Neural cell (in vitro differentiated cells): ENCODE measurements at regions not wholly inside any gene's neighbourhood (a gene's known extent, or its start where the extent isn't known, plus 50 kb on each side); places are given as distances from the start of the nearest gene placed in this dataset.

ENCODE experiments used
- H2AFZ ChIP-seq: fragments of 200-600, 300-800 bp; sonication (generic), shearing (Covaris generic); 2 replicates; pipeline ENCODE4 v1.6.0; 2014; ENCODE audit warnings: low read depth, mild to moderate bottlenecking, antibody characterized with exemption, low read length, moderate library complexity
- H3F3A ChIP-seq: fragments of 200-600 bp; shearing (Covaris generic); 2 replicates; pipeline ENCODE4 v1.6.1; 2016; ENCODE audit warnings: mild to moderate bottlenecking, moderate library complexity, mixed read lengths, antibody characterized with exemption, low read length; ENCODE audit not compliant: insufficient read depth, poor library complexity, severe bottlenecking
- H3K27ac ChIP-seq: fragments of 200-600, 300-800 bp; sonication (generic), shearing (Covaris generic); 2 replicates; pipeline ENCODE4 v1.5.1; 2014; ENCODE audit warnings: mild to moderate bottlenecking, low read length, moderate library complexity
- H3K27me3 ChIP-seq: fragments of 300-800, 200-600 bp; sonication (generic), shearing (Covaris generic); 2 replicates; pipeline ENCODE4 v1.6.0; 2014; ENCODE audit warnings: mild to moderate bottlenecking, low read depth, low read length, moderate library complexity; ENCODE audit not compliant: insufficient read depth
- H3K36me3 ChIP-seq: fragments of 300-800, 200-600 bp; sonication (generic), shearing (Covaris generic); 2 replicates; pipeline ENCODE4 v1.5.1; 2014; ENCODE audit warnings: mild to moderate bottlenecking, antibody characterized with exemption, low read length, moderate library complexity; ENCODE audit not compliant: insufficient read depth
- H3K4me2 ChIP-seq: fragments of 300-800, 200-600 bp; sonication (generic), shearing (Covaris generic); 2 replicates; pipeline ENCODE4 v1.6.0; 2014; ENCODE audit warnings: mild to moderate bottlenecking, low read length
- H3K4me3 ChIP-seq: fragments of 300-800, 200-600 bp; sonication (generic), shearing (Covaris generic); 2 replicates; pipeline ENCODE4 v1.5.1; 2014; ENCODE audit warnings: mild to moderate bottlenecking, low read length, moderate library complexity
- H3K79me2 ChIP-seq: fragments of 200-600 bp; shearing (Covaris generic); replicated peaks from 2 replicates; pipeline ENCODE4 v1.6.0; 2014; ENCODE audit warnings: mild to moderate bottlenecking, low read length, moderate library complexity; ENCODE audit not compliant: insufficient read depth
- H3K9ac ChIP-seq: fragments of 300-800, 200-600 bp; sonication (generic), shearing (Covaris generic); 2 replicates; pipeline ENCODE4 v1.6.1; 2016; ENCODE audit warnings: mild to moderate bottlenecking, low read length, mixed read lengths
- H3K9me2 ChIP-seq: fragments of 200-600 bp; shearing (Covaris generic); 2 replicates; pipeline ENCODE4 v1.6.1; 2016; ENCODE audit warnings: mild to moderate bottlenecking, low read length, mixed read lengths; ENCODE audit not compliant: insufficient read depth
- H3K9me3 ChIP-seq: fragments of 200-600, 300-800 bp; sonication (generic), shearing (Covaris generic); 2 replicates; pipeline ENCODE4 v1.6.1; 2016; ENCODE audit warnings: mild to moderate bottlenecking, mixed run types, low read length, moderate library complexity, mixed read lengths
- H4K20me1 ChIP-seq: fragments of 200-600 bp; shearing (Covaris generic); 2 replicates; pipeline ENCODE4 v1.6.1; 2016; ENCODE audit warnings: mild to moderate bottlenecking, mixed run types; ENCODE audit not compliant: insufficient read depth
- EP300 ChIP-seq: fragments of 450-650 bp; conservative IDR thresholded peaks from 2 replicates; pipeline ENCODE4 v1.6.1; 2014; ENCODE audit warnings: antibody characterized with exemption, mild to moderate bottlenecking, moderate library complexity; ENCODE audit not compliant: poor library complexity, severe bottlenecking
- EZH2 ChIP-seq: fragments of 200-600, 300-800 bp; shearing (Covaris generic), sonication (generic); IDR thresholded peaks from 2 replicates; pipeline ENCODE4 v1.6.1; 2014; ENCODE audit warnings: antibody characterized with exemption, low read length, borderline replicate concordance, mild to moderate bottlenecking; ENCODE audit not compliant: insufficient read depth, poor library complexity, severe bottlenecking
- MXI1 ChIP-seq: fragments of 450-650 bp; conservative IDR thresholded peaks from 2 replicates; pipeline ENCODE4 v1.6.1; 2014; ENCODE audit warnings: antibody characterized with exemption, mild to moderate bottlenecking; ENCODE audit not compliant: poor library complexity, severe bottlenecking
- POLR2AphosphoS5 ChIP-seq: IDR thresholded peaks from 2 replicates; pipeline ENCODE4 v1.6.1; 2012
- RAD21 ChIP-seq: fragments of 450-650 bp; conservative IDR thresholded peaks from 2 replicates; pipeline ENCODE4 v1.6.1; 2014; ENCODE audit warnings: antibody characterized with exemption, mild to moderate bottlenecking, moderate library complexity
- SMC3 ChIP-seq: fragments of 450-650 bp; conservative IDR thresholded peaks from 2 replicates; pipeline ENCODE4 v1.6.1; 2014; ENCODE audit warnings: antibody characterized with exemption, mild to moderate bottlenecking, moderate library complexity; ENCODE audit not compliant: poor library complexity
- TAF1 ChIP-seq: IDR thresholded peaks from 2 replicates; pipeline ENCODE4 v1.6.1; 2012; ENCODE audit warnings: low read depth
- TF ChIP-seq, protein P1 (sequence below): IDR thresholded peaks from 2 replicates; pipeline ENCODE4 v1.6.1; 2012; ENCODE audit warnings: borderline replicate concordance
- TF ChIP-seq, protein P2 (sequence below): fragments of 450-650 bp; IDR thresholded peaks from 2 replicates; pipeline ENCODE4 v1.5.1; 2014; ENCODE audit warnings: antibody characterized with exemption, mild to moderate bottlenecking, moderate library complexity; ENCODE audit not compliant: poor library complexity, severe bottlenecking

DNA sequence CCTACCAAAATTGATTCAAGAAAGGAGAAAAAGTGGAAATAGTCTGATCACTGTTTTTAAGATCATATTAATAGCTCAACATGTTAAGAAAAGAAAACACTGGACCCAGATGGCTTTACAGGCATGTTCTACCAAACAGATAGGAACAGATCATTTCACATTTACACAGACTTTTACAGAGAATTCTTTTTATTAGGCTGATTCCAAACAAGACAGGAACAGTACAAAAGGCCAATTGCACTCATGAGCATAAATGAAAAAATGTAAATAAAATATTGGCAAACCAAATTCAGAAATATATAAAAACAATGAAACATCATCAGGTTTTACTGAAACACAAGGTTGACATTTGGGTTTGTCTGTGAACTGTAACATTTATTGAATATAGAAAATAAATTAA is 106.5 kb downstream of the WNT5A start:
- Histone ChIP-seq H3K9ac (no peak overlapping the region), H3F3A (no peaks in the 10 kb centered on the region), H3K4me2 (no peak overlapping the region)

DNA sequence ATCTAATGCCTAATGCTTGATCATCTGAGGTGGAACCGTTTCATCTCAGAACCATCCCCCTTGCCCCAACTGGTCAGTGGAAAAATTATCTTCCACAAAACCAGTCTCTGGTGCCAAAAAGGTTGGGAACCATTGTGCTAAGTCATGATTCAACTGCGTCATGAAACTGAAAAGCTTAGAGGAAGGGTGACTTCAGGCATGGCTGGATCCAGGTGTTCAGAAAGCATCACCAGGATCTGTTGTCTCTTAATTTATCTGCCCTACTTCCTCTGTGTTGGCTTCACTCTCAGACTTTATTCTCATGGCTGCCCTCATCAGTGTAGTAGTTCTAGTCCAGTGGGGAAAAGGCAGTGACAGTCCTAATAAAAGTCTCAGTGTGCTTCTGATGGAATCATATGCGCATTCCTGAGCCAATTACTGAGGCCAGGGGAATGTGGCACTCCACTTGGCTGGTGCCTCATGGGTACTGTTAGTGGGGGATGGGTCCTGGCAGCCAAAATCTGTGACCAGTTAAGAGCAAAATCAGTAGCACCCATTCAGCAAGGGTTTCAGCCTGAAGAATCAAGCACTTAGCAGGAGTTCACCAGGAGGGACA is 110.3 kb downstream of the WNT5A start:
- Histone ChIP-seq H3K79me2 (no peaks in the 10 kb centered on the region), H3K9me2 (no peaks in the 10 kb centered on the region), H3K27me3 (no peaks in the 10 kb centered on the region), H4K20me1 (no peaks in the 10 kb centered on the region), H3K4me2 (no peak overlapping the region), H2AFZ (no peak overlapping the region), H3F3A (no peaks in the 10 kb centered on the region), H3K4me3 (no peak overlapping the region), H3K36me3 (no peaks in the 10 kb centered on the region), H3K27ac (no peak overlapping the region), H3K9ac (no peak overlapping the region), H3K9me3 (no peaks in the 10 kb centered on the region)
- TF ChIP-seq EP300 (no peak), SMC3 (no peak), POLR2AphosphoS5 (no peak), MXI1 (no peak), RAD21 (no peak), EZH2 (no peak)
- TF ChIP-seq, protein P1, sequence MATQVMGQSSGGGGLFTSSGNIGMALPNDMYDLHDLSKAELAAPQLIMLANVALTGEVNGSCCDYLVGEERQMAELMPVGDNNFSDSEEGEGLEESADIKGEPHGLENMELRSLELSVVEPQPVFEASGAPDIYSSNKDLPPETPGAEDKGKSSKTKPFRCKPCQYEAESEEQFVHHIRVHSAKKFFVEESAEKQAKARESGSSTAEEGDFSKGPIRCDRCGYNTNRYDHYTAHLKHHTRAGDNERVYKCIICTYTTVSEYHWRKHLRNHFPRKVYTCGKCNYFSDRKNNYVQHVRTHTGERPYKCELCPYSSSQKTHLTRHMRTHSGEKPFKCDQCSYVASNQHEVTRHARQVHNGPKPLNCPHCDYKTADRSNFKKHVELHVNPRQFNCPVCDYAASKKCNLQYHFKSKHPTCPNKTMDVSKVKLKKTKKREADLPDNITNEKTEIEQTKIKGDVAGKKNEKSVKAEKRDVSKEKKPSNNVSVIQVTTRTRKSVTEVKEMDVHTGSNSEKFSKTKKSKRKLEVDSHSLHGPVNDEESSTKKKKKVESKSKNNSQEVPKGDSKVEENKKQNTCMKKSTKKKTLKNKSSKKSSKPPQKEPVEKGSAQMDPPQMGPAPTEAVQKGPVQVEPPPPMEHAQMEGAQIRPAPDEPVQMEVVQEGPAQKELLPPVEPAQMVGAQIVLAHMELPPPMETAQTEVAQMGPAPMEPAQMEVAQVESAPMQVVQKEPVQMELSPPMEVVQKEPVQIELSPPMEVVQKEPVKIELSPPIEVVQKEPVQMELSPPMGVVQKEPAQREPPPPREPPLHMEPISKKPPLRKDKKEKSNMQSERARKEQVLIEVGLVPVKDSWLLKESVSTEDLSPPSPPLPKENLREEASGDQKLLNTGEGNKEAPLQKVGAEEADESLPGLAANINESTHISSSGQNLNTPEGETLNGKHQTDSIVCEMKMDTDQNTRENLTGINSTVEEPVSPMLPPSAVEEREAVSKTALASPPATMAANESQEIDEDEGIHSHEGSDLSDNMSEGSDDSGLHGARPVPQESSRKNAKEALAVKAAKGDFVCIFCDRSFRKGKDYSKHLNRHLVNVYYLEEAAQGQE, result no peak
- TF ChIP-seq, protein P2, sequence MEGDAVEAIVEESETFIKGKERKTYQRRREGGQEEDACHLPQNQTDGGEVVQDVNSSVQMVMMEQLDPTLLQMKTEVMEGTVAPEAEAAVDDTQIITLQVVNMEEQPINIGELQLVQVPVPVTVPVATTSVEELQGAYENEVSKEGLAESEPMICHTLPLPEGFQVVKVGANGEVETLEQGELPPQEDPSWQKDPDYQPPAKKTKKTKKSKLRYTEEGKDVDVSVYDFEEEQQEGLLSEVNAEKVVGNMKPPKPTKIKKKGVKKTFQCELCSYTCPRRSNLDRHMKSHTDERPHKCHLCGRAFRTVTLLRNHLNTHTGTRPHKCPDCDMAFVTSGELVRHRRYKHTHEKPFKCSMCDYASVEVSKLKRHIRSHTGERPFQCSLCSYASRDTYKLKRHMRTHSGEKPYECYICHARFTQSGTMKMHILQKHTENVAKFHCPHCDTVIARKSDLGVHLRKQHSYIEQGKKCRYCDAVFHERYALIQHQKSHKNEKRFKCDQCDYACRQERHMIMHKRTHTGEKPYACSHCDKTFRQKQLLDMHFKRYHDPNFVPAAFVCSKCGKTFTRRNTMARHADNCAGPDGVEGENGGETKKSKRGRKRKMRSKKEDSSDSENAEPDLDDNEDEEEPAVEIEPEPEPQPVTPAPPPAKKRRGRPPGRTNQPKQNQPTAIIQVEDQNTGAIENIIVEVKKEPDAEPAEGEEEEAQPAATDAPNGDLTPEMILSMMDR, result no peak

More for the DNA sequence above, 106.5 kb downstream of the WNT5A start:
- TF ChIP-seq MXI1 (no peak), EZH2 (no peak), TAF1 (no peak), EP300 (no peak), POLR2AphosphoS5 (no peak), RAD21 (no peak), SMC3 (no peak)
- TF ChIP-seq, protein P2, result no peak
- TF ChIP-seq, protein P1, result no peak
- Histone ChIP-seq H2AFZ (no peak overlapping the region), H3K9me3 (no peaks in the 10 kb centered on the region), H4K20me1 (no peaks in the 10 kb centered on the region), H3K27me3 (no peaks in the 10 kb centered on the region), H3K36me3 (no peaks in the 10 kb centered on the region), H3K79me2 (no peaks in the 10 kb centered on the region), H3K9me2 (no peaks in the 10 kb centered on the region), H3K27ac (no peak overlapping the region), H3K4me3 (no peak overlapping the region)
